ENCODE measurements at regions not wholly inside any gene's neighbourhood (a gene's known extent, or its start where the extent isn't known, plus 50 kb on each side); places are given as distances from the start of the nearest gene placed in this dataset.

DNA sequence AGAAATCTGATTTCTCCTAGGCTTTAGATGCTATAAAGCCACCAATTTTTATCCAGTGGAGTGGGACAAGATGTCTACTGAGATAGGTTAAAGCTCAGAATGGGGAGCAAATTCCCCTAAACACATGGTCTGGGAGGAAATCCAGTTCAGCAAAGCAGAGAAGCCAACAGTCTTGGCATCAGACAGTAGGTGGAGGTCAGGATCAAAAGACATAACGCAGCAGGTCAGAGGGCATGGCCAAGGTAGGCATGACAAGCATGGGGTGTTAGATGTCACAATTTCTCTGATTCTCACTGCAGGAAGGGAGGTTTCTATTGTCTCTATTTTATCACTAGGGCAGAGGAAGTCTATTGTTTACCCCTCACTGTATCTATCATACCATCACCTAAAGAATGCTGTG, 288.2 kb downstream of the ACTL7B start:
- in situ Hi-C loops (cut with MboI; ENCODE audit: low sequenced_read_pairs), result loop anchor here (25.0 kb wide), 2 partner anchors 195 to 1155 kb away; no protein-coding TSS in a partner anchor

DNA sequence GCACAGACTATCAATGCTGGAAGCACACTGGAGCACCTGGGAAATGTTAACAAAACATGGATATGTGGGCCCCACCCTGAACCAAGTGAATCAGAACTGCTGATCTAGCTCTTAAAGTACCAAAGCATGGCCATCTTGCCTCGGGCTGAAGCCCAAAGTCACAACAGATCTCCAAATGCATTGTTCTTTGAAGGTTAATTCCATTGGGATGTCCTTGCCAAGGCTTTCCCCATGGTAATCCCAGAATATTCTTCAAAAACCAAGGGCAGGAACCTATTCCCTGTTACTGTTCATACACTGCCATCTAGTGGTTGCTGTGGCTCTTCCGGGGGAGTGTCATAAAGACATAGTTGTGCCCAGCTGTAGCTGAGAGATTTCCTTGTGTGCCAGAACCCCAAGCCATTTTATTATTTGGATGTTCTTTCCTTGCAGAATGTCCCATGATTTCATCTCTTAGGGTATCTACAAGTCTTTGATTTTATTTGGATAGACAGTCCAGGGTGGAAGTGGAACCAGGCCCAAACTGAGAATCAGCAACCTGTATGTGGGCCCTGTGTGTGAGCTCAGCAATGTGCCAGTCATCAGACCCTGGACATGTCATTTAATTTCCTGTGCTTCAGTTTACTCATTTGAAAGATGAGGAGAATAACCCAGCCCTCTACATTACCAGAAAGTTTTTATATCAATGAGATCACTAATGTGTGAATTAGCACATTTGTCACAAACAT, 290.0 kb downstream of the ACTL7B start:
- in situ Hi-C loops (cut with MboI; ENCODE audit: low sequenced_read_pairs), result loop anchor here (25.0 kb wide), 2 partner anchors 196 to 1154 kb away; no protein-coding TSS in a partner anchor

DNA sequence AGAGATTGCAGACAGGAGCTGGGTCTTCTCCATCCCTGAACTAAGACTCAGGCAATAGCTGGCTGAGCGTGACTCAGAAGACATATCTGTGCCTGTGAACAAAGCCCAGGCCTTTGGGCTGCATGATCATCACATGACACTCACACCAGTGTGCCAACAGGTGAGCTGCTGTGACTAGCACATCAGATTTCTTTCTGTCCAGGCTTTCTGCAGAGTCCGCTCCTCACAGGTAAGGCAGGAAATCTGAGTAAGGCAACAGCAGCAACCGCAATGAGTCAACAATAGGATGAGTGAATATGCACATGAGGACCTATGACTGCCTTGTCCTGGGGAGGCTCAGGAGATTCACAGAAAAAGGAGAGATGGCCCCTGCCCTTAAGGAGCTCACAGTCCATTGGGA, 293.6 kb downstream of the ACTL7B start:
- in situ Hi-C loops (cut with MboI; ENCODE audit: low sequenced_read_pairs), result loop anchor here (25.0 kb wide), 2 partner anchors 200 to 1150 kb away; no protein-coding TSS in a partner anchor

DNA sequence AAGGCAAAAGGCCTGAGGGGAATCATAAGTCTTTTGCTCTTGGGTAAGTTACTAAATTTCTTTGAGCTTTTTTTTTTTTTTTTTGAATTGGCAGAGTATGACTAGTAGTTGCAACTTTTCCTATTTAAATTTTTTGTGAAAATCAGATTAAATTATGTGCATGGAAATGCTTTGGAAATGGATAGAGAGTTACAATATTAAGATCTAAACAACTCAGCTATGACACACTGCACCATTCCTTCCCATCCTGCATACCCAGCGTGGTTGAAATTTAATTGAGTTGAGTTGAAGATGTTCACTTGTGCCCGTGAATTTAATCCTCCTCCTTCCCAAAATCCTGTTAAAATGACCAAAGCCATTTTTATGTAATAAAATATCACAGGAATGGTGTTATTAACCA, 296.4 kb downstream of the ACTL7B start:
- in situ Hi-C loops (cut with MboI; ENCODE audit: low sequenced_read_pairs), result loop anchor here (25.0 kb wide), 2 partner anchors 203 to 1147 kb away; no protein-coding TSS in a partner anchor

DNA sequence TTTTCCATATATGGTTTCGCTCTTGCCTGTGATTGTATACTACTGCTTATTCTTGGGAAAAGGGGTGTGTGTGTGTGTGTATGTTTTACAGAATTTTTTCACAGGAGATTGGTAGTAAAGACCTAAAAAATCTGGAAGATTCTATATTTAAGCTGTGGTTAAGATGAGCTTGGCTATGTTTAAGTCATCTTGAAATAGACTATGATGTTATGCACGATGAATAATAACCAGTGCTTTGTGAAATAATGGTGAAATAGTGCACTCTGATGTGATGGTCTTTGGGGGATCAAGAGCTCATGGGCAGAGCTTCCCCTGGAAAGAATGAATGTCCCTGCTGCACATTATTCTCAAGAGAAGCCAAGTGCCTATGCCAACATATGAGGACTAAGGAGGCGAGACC, 301.0 kb downstream of the ACTL7B start:
- in situ Hi-C loops (cut with MboI; ENCODE audit: low sequenced_read_pairs), result loop anchor here (25.0 kb wide), 2 partner anchors 207 to 1143 kb away; no protein-coding TSS in a partner anchor

DNA sequence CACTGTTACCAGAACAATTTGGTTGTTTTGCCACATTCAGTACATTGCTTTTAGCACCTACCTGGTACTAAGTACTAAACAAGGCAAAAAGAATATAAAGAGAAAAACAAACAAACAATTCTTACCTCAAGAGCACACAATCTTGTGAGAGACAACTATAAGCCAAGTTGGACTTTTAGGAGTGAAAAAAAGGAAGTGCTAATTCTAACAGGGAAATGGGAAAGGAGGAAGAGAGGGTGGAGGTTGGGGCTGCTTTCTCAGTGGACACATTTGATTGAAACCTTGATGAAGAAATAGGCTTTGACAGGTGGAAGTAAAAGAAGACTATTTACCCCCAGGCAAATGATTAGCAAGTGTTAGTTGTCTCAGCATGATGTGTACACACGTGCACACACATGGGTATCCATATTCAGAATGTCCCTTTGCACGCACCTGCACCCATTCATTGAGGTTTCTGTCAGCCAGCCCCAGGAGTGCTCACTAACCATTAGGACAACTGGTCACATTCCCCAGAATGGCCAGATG, 302.6 kb downstream of the ACTL7B start:
- in situ Hi-C loops (cut with MboI; ENCODE audit: low sequenced_read_pairs), result loop anchor here (25.0 kb wide), 2 partner anchors 209 to 1141 kb away; no protein-coding TSS in a partner anchor

DNA sequence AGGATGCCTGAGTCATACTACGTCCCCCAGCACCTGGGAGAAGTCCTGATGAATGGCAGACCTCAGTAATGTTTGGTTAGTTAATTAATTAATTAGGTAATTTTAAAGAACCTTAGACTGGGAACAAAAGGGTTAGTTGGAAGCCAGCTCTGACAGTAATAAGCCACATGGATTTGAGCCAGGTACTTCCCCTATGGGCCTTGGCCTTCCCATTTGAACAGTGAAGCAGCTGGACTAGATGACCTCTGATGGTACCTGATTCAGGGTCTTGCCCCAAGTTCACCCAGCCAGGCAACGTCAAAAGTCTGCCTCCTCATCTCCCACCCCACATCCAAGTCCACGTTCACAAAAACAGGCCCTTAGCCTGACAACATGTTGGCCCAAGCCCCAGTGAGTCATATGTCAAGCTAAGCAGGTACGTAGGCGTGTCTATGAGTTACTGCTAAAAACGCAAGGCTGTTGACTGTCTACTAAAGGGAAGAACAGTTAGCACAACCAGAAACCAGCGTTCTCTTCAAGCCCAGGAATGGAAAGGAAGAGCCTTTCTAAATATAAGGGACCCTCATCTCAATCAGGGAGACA, 303.2 kb downstream of the ACTL7B start:
- in situ Hi-C loops (cut with MboI; ENCODE audit: low sequenced_read_pairs), result loop anchor here (25.0 kb wide), 2 partner anchors 210 to 1140 kb away; no protein-coding TSS in a partner anchor

DNA sequence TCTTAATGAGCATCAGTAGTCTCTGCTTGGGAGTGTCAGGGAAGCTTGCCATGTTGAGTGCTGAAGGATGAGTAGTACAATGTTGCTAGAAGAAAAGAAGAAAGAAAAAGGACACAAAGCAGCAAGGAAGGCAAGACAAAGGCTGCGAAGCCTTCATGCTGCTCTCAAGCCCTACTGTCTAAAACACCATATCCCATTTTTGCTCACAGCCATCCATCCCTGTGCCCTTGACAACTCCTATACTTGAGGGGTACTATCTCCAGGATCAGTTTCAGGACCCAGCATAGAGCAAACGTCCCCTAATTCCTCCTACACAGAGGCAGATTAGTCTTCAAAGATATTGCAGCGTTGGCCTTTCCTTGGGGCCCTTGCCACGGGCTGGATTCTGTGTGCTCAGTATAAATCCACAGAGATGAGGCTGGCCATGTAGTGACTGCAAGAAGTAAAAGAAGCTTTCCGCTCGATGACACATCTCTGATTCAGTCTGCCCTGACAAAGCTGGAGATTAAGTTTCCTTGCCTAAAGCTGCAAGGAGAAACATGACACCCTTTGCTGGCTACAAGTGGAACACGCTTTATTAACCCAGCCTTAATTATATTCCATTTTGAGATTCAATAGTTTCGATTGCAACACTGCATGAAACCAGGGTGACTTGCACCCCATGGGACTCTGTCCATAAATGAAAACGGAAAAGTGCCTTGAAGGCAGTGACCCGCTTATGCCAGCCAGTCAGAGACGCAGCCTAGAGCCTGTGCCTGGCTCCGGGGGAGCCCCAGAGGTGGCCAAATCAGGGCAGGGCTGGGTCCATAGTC, 304.6 kb downstream of the ACTL7B start:
- in situ Hi-C loops (cut with MboI; ENCODE audit: low sequenced_read_pairs), result loop anchor here (25.0 kb wide), 2 partner anchors 211 to 1139 kb away; no protein-coding TSS in a partner anchor

DNA sequence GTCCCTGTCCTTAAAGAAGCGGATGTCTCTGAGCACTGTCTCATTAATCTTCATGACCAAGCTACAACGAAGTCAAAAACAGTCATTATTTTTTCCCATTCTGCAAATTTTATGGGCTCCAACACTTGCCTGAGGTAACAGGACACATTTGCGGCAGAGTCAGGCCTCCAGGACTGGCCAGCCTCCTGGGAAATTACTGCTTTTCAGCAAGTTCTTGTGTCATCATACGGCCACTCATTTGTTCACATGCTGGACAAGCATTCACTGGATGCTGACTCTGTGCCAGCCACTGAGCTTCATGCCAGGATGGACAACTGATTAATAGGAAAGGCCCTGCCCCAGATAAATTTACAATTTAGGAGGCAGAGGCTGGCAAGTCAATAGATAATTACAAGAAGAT, 305.7 kb downstream of the ACTL7B start:
- in situ Hi-C loops (cut with MboI; ENCODE audit: low sequenced_read_pairs), result loop anchor here (25.0 kb wide), 2 partner anchors 212 to 1138 kb away; no protein-coding TSS in a partner anchor

DNA sequence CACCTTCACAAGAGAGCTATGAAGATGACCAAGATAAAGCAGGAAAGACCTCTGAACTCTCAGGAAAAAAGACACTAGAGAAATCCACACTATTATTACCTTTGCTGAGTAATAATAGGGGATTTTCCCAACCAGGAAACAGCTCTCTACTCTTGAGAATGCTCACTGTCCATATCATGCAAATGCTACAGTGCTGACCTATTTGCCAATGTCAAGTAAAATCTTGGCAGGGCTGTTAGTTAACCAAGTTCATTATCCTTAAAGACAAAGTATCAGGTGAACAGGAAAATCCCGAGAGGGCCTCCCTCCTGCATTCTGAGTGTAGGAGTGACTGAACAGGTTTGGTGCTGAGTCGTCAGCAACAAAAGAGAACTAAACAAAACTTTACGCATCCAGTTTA, 306.6 kb downstream of the ACTL7B start:
- in situ Hi-C loops (cut with MboI; ENCODE audit: low sequenced_read_pairs), result no loop called here

DNA sequence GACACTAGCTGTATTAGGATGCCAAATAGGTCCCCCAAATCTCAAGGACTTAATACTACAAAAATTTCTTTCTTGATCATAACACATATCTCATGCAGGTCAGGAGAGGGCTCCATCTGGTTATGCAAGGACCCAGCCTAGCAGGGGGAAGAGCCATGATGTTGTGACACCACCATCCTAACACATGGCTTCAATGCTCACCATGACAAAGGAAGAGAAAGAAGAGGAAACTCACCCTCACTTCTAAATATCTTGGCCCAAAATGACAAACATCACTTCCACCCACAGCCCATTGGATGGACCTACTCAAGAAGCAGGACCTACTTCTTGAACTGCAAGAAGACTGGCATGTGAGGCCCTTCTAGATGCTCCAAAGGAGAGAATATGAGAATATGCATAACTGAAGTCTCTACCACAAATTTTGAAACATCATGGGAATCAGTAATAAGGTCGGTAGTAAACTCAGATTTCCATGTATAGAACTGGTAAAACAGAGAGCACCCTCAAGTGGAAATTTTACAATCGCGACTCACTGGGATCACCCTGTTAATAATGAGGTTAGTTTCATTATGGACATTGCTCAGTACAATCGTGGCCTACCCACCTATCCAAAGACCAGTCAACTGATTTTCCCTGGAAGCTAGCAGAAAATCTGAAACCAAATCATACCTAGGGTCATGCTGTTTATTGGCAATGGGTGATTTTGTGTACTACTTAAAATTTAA, 308.2 kb downstream of the ACTL7B start:
- in situ Hi-C loops (cut with MboI; ENCODE audit: low sequenced_read_pairs), result no loop called here

DNA sequence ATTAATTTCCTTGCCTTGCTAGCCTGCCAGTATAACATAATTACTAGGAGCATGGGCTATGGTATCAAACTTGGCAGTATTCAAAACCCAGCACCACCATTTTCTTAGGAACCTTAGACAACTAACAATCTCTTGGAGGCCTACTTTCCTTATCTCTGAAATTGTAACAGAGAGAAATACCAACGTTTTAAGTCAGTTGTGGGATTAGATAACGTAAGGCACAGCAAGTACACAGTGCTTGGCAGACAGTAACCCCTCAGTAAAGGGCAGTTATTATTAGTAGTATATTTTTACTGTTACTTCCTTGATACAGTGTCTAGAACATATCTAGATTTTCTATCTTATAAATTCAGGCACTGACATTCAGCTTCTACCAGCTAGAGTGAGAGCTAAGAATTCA, 309.6 kb downstream of the ACTL7B start:
- in situ Hi-C loops (cut with MboI; ENCODE audit: low sequenced_read_pairs), result no loop called here

DNA sequence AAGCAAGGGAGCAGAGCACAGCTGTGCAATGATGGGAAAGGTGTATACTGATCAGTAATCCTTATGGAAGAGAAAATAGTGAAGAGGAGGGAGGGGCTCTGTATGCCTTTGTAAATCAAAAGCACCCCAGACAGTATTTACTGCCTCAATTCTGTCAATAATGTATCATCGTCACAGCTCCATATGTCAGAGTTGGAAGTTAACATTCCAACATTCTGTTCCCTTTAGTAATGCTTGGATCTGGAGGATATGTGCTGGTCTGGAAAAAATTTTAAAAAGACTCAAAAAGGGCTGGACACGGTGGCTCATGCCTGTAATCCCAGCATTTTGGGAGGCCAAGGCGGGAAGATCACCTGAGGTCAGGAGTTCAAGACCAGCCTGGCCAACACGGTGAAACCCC, 310.4 kb downstream of the ACTL7B start:
- in situ Hi-C loops (cut with MboI; ENCODE audit: low sequenced_read_pairs), result no loop called here

DNA sequence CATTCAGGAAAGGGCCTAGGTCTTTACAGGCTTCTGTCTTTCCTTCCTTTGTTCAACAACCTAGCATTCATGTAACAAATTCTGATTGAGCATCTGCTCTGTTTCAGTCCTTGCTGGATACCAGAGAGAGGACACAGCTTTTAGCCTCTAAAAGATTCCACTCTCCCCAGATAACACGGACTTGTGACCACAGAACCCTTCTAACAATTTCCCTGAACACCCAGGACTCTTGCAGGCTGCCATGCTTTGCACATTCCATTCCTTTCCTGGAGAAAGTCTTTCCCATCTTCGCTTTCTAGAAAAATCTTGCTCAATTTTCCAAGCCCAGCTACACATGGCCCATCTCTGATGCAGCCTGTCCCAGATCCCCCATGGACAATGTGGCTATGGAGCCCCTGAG, 310.9 kb downstream of the ACTL7B start:
- in situ Hi-C loops (cut with MboI; ENCODE audit: low sequenced_read_pairs), result no loop called here

DNA sequence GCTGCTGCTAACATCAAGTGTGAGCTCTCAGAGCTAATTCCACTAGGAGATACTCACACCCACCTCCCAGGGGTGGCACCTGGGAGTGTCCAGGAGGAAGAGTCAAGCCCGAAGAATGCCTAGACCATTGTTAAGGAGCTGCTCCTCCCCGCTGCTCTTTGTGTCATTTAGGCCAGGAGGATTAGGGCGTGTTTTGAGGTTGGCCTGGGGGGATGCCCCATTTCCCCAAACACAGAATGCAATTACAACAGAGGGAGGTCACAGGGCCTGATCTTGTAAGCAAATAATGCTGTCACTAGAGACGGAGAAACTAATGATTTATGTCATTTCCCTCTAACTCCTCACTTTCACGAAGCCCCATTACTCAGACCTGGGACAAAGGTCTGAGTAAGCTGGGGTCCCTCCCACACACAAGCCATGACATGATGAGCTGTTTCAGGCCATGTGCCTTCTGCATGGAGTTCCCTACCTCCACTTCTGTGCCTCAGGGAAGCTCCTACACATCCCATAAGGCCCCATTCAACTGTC, 312.5 kb downstream of the ACTL7B start:
- in situ Hi-C loops (cut with MboI; ENCODE audit: low sequenced_read_pairs), result no loop called here

DNA sequence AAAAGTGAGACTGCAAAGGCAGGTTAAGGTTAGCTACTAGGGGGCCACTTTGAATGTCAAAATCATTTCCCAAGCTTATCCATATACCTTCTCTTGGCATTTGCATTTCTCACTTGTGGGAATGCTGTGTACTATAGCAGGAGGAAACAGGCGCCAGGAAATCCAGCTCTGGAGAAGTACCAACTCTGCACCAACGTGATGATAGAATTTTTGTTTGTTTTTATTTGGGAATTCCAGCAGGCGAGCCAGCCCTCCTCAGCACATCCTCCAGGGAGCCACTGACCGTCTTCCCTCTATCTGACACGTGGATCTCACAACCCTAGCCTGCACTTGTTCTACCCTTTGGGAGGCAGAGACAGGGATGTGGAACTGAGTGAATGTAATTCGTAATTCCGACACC, 318.0 kb downstream of the ACTL7B start:
- in situ Hi-C loops (cut with MboI; ENCODE audit: low sequenced_read_pairs), result no loop called here

DNA sequence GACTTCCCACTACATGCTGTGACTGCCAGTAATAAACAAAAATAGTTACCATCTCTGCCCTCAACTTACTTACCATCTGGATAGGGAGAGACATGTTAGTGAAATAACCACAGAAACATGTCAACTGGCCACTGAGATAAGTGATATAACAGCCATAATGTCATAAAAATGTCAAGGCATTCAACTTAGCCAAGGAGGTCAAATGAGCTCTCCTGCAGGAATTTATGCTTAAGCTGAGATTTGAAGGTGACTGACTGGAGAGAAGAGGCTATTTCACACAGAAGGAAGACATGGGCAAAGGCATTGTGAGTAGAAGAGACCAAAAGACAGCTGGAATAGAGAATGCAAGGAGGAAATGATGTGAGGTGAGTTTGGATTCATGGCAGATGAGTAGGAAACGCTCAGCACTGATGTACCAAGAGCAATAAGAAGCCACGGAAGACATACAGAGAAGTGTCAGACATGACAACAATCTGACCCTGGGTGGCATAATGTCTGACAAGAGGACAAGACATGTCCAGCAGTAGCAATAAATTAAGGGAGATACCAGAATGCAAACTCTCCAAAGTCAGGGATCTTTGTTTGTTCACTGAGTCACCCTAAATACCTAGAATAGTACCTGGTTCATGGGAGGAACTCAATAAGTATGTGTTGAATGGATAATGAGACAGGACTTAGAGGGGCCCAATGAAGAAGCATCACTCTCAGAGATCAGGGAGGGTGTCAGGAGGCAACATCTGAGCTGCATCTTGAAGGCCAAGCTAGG, 318.8 kb downstream of the ACTL7B start:
- in situ Hi-C loops (cut with MboI; ENCODE audit: low sequenced_read_pairs), result no loop called here

DNA sequence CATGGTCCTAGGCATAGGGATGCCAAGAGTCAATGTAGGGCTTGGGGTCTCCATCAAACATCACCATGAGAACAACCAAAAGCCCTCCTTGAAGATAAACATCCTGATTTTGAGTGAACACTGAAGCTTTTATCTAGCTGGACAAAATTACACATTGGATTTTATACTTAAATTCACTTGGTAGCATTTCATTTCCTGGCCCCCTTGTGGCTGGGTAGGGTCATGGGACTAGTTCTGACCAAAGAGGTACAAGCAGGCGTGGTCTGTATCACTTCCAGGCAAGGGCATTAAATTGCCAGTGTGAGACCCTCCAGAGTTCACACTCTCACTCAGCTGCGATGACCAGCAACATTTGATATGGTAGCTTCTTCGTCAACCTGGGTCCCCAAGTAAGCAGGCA, 320.3 kb downstream of the ACTL7B start:
- in situ Hi-C loops (cut with MboI; ENCODE audit: low sequenced_read_pairs), result no loop called here

DNA sequence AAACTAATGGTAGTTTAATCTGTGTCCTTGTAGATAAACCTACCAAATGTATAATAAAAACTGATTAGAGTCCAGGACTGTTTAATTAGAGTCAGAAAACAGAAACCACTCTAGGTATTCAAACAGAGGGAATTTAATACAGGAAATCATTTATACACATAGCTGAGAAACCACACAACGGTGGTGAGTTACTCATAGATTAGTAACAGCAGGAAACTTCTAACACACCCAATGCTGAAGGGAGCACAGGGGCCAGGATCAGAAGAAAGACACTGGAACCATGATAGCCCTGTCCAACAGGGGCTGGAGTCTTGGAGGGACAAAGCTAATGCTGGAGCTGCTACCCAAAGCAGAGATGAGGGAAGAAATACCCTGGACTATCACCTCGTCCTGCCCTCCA, 321.0 kb downstream of the ACTL7B start:
- in situ Hi-C loops (cut with MboI; ENCODE audit: low sequenced_read_pairs), result no loop called here
